ENCODE measurements at regions not wholly inside any gene's neighbourhood (a gene's known extent, or its start where the extent isn't known, plus 50 kb on each side); places are given as distances from the start of the nearest gene placed in this dataset.
A peak's percentile ranks its signal among the peaks of the same experiment; 100 is the strongest.

DNA sequence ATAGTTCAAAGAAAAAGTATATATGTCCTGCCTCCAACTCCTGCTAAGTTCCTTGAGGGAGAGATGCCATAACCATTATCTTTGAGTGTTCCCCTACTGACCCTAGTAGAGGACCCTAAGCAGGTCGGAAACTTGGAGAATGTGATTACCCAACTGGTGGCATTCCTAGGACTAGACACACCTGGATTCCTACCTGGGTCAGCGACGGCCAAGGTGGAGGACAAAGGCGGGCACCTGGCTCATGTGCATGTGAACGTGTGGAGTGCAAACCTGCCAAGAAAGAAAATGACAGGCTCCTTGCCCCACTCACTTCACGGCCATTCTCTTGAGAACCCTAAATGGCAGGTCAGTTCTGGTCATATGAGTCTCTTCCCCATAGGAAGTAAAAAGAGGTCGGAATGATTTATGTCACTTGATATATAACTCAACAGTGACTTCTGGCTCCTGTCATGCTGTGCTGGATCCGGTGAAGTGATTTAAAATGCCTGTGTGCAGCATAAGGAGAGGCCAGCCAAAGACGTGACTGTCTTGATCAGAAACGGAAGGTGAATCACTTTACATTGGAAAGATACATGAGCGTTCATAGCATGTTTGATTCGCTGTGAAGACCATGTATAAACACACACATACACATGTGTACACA is 371.6 kb downstream of the EIPR1 start:
- no peak overlapping the region for H3K4me3 ChIP-seq (ENCODE audit: low read length)
- Mint-ChIP-seq H3K27ac (no peak overlapping the region), H3K9me3 (no peaks in the 10 kb centered on the region), H3K4me3 (no peak overlapping the region), H3K36me3 (ENCODE audit: low read depth) (no peaks in the 10 kb centered on the region), H3K27me3 (ENCODE audit: insufficient read depth) (no peaks in the 10 kb centered on the region), H3K4me1 (no peaks in the 10 kb centered on the region)
- H3K36me3 ChIP-seq (ENCODE audit: control insufficient read depth, insufficient read depth, low read length) = no peaks in the 10 kb centered on the region
- H3K4me1 ChIP-seq (ENCODE audit: control insufficient read depth, insufficient read depth, low read length) = no peaks in the 10 kb centered on the region
- H3K9me3 ChIP-seq (ENCODE audit: control insufficient read depth, low read length) = no peaks in the 10 kb centered on the region
- no peak overlapping the region for H3K9ac ChIP-seq (ENCODE audit: extremely low read depth, low read length, poor library complexity, severe bottlenecking)
- DNase-seq = no peak
- WGBS, 2 experiments (ENCODE audit: insufficient coverage in 1 of 2, insufficient read length in 1 of 2) = 90 to 92% methylated on average over 6 to 12 of the region's 12 CpGs
- no peak overlapping the region for H3K27ac ChIP-seq (ENCODE audit: low read depth, low read length)
- TF ChIP-seq, protein P1, sequence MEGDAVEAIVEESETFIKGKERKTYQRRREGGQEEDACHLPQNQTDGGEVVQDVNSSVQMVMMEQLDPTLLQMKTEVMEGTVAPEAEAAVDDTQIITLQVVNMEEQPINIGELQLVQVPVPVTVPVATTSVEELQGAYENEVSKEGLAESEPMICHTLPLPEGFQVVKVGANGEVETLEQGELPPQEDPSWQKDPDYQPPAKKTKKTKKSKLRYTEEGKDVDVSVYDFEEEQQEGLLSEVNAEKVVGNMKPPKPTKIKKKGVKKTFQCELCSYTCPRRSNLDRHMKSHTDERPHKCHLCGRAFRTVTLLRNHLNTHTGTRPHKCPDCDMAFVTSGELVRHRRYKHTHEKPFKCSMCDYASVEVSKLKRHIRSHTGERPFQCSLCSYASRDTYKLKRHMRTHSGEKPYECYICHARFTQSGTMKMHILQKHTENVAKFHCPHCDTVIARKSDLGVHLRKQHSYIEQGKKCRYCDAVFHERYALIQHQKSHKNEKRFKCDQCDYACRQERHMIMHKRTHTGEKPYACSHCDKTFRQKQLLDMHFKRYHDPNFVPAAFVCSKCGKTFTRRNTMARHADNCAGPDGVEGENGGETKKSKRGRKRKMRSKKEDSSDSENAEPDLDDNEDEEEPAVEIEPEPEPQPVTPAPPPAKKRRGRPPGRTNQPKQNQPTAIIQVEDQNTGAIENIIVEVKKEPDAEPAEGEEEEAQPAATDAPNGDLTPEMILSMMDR (conservative IDR thresholded peaks at IDR 0.05) = no peak
- no peaks in the 10 kb centered on the region for H3K27me3 ChIP-seq (ENCODE audit: control insufficient read depth, insufficient read depth, low read length, poor library complexity, severe bottlenecking)

DNA sequence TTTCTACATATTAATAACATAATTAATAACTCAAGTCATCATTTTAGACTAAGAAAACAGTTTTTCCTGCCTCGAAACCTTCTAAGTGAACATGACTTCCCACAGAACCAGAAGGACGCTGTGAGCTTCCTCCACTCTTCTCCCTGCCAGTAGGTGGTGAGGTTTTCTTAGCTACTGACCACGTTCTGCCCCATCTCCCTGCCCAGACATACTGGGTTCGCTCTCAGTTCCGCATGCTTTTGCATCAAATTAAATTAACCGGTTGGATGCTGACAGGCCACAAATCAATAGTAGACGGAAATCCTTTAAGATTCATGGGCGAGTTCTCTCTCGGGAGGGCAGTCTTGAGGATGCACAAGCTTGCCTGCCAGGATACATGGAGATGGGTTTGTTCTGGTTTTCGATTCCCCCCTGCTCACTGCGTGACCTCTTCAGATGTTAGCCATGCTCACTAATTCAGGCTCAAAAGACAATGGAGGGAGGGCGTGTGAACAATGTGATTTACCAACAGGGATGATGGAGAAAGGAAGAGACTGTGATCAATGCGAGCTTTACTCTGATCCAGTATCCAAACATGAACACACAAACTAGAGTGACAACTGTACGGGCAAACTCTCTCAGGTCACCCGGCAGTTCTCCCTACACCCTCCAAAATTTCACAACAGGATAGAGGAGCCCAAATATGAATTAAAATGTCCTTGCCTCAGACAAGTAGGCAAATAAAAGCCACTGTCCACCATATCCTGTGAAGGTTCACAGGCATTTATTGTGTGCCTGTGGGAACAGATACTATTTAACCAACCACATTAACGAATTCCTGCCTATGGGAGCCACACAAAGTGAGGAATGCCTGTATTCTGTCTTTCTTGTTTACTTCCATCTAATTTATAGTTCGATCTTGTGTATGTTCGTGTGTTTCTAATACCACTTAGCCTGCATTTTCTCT is 375.7 kb downstream of the EIPR1 start:
- no peak overlapping the region for H3K27ac ChIP-seq (ENCODE audit: low read depth, low read length)
- no peaks in the 10 kb centered on the region for H3K9me3 ChIP-seq (ENCODE audit: control insufficient read depth, low read length)
- 72 to 81% methylated on average over 10 to 18 of the region's 18 CpGs for WGBS, 2 experiments (ENCODE audit: insufficient coverage in 1 of 2, insufficient read length in 1 of 2)
- no peaks in the 10 kb centered on the region for H3K27me3 ChIP-seq (ENCODE audit: control insufficient read depth, insufficient read depth, low read length, poor library complexity, severe bottlenecking)
- Mint-ChIP-seq H3K27me3 (ENCODE audit: insufficient read depth) (no peaks in the 10 kb centered on the region), H3K4me1 (no peaks in the 10 kb centered on the region), H3K4me3 (no peak overlapping the region), H3K36me3 (ENCODE audit: low read depth) (no peaks in the 10 kb centered on the region), H3K9me3 (no peaks in the 10 kb centered on the region), H3K27ac (no peak overlapping the region)
- no peak overlapping the region for H3K4me3 ChIP-seq (ENCODE audit: low read length)
- no peaks in the 10 kb centered on the region for H3K36me3 ChIP-seq (ENCODE audit: control insufficient read depth, insufficient read depth, low read length)
- H3K4me1 ChIP-seq (ENCODE audit: control insufficient read depth, insufficient read depth, low read length) = no peaks in the 10 kb centered on the region
- H3K9ac ChIP-seq (ENCODE audit: extremely low read depth, low read length, poor library complexity, severe bottlenecking) = no peak overlapping the region
- DNase-seq = no peak
- TF ChIP-seq, protein P1 (conservative IDR thresholded peaks at IDR 0.05) = peak; percentile 63

DNA sequence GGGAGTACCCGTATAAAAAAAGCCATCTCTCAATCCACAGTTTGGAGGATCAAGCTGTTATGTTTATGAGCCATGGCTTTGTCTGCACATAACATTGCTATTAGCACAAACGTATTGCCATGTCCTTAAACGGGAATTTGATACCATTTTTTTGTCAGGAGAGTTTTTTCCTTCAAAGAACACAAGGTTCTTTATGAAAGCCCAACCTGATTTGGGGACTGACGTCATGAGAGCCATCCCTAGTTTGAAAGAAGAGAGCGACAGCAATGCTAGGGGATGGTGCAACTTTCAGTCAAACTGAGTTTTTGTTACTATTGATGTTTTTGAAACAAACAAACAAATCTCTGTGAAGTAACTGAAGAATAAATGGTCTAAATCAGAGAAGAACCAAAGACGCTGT is 376.6 kb downstream of the EIPR1 start:
- no peaks in the 10 kb centered on the region for H3K4me1 Mint-ChIP-seq
- H3K9ac ChIP-seq (ENCODE audit: extremely low read depth, low read length, poor library complexity, severe bottlenecking) = no peak overlapping the region
- no peak for DNase-seq
- TF ChIP-seq, protein P1 (conservative IDR thresholded peaks at IDR 0.05) = no peak
- no peaks in the 10 kb centered on the region for H3K27me3 ChIP-seq (ENCODE audit: control insufficient read depth, insufficient read depth, low read length, poor library complexity, severe bottlenecking)
- H3K27ac ChIP-seq (ENCODE audit: low read depth, low read length) = no peak overlapping the region
- no peak overlapping the region for H3K4me3 Mint-ChIP-seq
- no peaks in the 10 kb centered on the region for H3K9me3 Mint-ChIP-seq
- H3K27ac Mint-ChIP-seq = no peak overlapping the region
- H3K27me3 Mint-ChIP-seq (ENCODE audit: insufficient read depth) = no peaks in the 10 kb centered on the region
- no peaks in the 10 kb centered on the region for H3K4me1 ChIP-seq (ENCODE audit: control insufficient read depth, insufficient read depth, low read length)
- H3K4me3 ChIP-seq (ENCODE audit: low read length) = no peak overlapping the region
- H3K9me3 ChIP-seq (ENCODE audit: control insufficient read depth, low read length) = no peaks in the 10 kb centered on the region
- WGBS, 2 experiments (ENCODE audit: insufficient coverage in 1 of 2, insufficient read length in 1 of 2) = 71 to 77% methylated on average over 6 of the region's 6 CpGs
- H3K36me3 Mint-ChIP-seq (ENCODE audit: low read depth) = no peaks in the 10 kb centered on the region
- H3K36me3 ChIP-seq (ENCODE audit: control insufficient read depth, insufficient read depth, low read length) = no peaks in the 10 kb centered on the region
